Panc1 (cell line): ENCODE measurements at regions not wholly inside any gene's neighbourhood (a gene's known extent, or its start where the extent isn't known, plus 50 kb on each side); places are given as distances from the start of the nearest gene placed in this dataset.

ENCODE experiments used
- ATAC-seq: fragments of 200-7000 bp; cut with Tn5 transposase; 2 replicates; pipeline ENCODE4 v1.9.1; 2020; ENCODE audit warnings: mild to moderate bottlenecking, moderate library complexity
- BruUV-seq: library from RNA; stranded (reverse); fragments of 400-500 nt; replicated peaks from 2 replicates; lab custom pipeline; 2021; lab: Mats Ljungman, UMichigan
- CTCF ChIA-PET: fragments of 300-600 bp; sonication (Branson Sonifier 250); formaldehyde crosslinking; loops from one replicate; lab custom pipeline; 2022; ENCODE audit warnings: antibody characterized with exemption; lab: Charles Lee
- POLR2A ChIA-PET: fragments of 300-600 bp; sonication (Branson Sonifier 250); formaldehyde crosslinking; loops from one replicate; lab custom pipeline; 2022; ENCODE audit warnings: antibody characterized with exemption; lab: Charles Lee
- DNase-seq: peaks from one replicate; pipeline ENCODE4 v3.0.0-alpha.2; 2010; ENCODE audit warnings: low read depth, low spot score
- H3K27ac ChIP-seq: 2 replicates; pipeline ENCODE4 v1.5.1; 2011; ENCODE audit warnings: mild to moderate bottlenecking, low read length, inconsistent platforms
- H3K27me3 ChIP-seq: fragments of 200-500 bp; sonication (Bioruptor generic); 2 replicates; pipeline ENCODE4 v1.6.0; 2014; ENCODE audit warnings: low read length, inconsistent platforms; ENCODE audit not compliant: control insufficient read depth, insufficient read depth
- H3K36me3 ChIP-seq: fragments of 200-500 bp; sonication (Bioruptor generic); 2 replicates; pipeline ENCODE4 v1.5.1; 2014; ENCODE audit warnings: inconsistent platforms, mild to moderate bottlenecking, low read length, moderate library complexity; ENCODE audit not compliant: control insufficient read depth, insufficient read depth
- H3K4me1 ChIP-seq: 2 replicates; pipeline ENCODE4 v1.5.1; 2011; ENCODE audit warnings: inconsistent platforms, mild to moderate bottlenecking, low read length, moderate library complexity; ENCODE audit not compliant: control insufficient read depth, insufficient read depth
- H3K4me3 ChIP-seq, 2 experiments: 2 replicates each; pipeline ENCODE4 v1.5.1; 2011 to 2012; ENCODE audit warnings: low read depth in 2 of 2, low read length in 2 of 2, mild to moderate bottlenecking in 2 of 2, inconsistent platforms in 1 of 2, moderate library complexity in 1 of 2
- H3K9me3 ChIP-seq: fragments of 200-500 bp; sonication (Bioruptor generic); 2 replicates; pipeline ENCODE4 v1.5.1; 2014; ENCODE audit warnings: low read depth, mild to moderate bottlenecking, inconsistent platforms, low read length, moderate library complexity; ENCODE audit not compliant: control insufficient read depth, insufficient read depth
- POLR2AphosphoS5 ChIP-seq: IDR thresholded peaks from 2 replicates; pipeline ENCODE4 v1.6.1; 2012; ENCODE audit warnings: mild to moderate bottlenecking, low read depth, low read length, moderate library complexity
- SIN3A ChIP-seq: IDR thresholded peaks from 2 replicates; pipeline ENCODE4 v1.6.1; 2012; ENCODE audit warnings: low read depth, mild to moderate bottlenecking, low read length, moderate library complexity, borderline replicate concordance; ENCODE audit not compliant: insufficient read depth
- TCF7L2 ChIP-seq: IDR thresholded peaks from 2 replicates; pipeline ENCODE4 v1.6.1; 2011; ENCODE audit warnings: mild to moderate bottlenecking, low read depth, low read length, inconsistent platforms
- in situ Hi-C: cut with HindIII; loops from 2 replicates; pipeline ENCODE4 v1.10.0; 2016; ENCODE audit warnings: low sequenced_read_pairs, low pct_unique_long_range_greater_than_20kb
- intact Hi-C: fragments of 100-400 bp; cut with micrococcal nuclease; formaldehyde crosslinking; loops from one replicate; pipeline ENCODE4 v1.10.0; 2022; ENCODE audit not compliant: unreplicated experiment
- TF ChIP-seq, protein P1 (sequence below), 2 experiments: IDR thresholded peaks; 2 replicates each; pipeline ENCODE4 v1.6.1; 2011 to 2012; ENCODE audit warnings: low read depth in 2 of 2, control low read depth in 1 of 2, low read length in 1 of 2, mild to moderate bottlenecking in 1 of 2, moderate library complexity in 1 of 2; ENCODE audit not compliant: insufficient read depth in 1 of 2
- TF ChIP-seq, protein P2 (sequence below): fragments of 450-650 bp; IDR thresholded peaks from 2 replicates; pipeline ENCODE4 v1.5.1; 2017; ENCODE audit warnings: mild to moderate bottlenecking

DNA sequence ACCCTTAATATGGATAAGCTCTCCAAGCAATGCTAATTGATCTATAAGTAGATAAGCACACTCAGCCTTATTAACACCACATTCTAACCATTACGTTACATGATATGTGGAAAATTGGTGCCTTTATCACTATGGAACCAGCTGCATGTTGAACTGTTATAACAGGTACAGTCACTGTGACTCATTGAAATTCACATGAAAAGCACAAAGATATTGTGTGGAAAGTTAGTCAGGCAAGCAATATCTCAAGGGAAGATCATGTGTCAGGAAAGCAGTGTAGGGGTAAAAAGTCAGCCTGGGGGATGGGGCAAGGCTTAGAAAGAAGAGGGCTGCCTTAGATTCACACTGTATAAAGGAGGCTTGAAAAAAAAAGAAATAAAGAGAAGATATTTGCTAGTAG, 313.7 kb upstream of the SMIM31 start:
- ATAC-seq: no peak
- H3K4me3 ChIP-seq: no peak overlapping the region
- no peaks in the 10 kb centered on the region for H3K36me3 ChIP-seq
- intact Hi-C loops: no loop called here
- in situ Hi-C loops: no loop called here
- POLR2A ChIA-PET: no interaction called here
- no peak for DNase-seq
- no peaks in the 10 kb centered on the region for H3K9me3 ChIP-seq
- no TSS peak for BruUV-seq
- H3K27me3 ChIP-seq: no peaks in the 10 kb centered on the region
- H3K4me1 ChIP-seq: no peaks in the 10 kb centered on the region
- H3K27ac ChIP-seq: no peak overlapping the region
- CTCF ChIA-PET: no interaction called here
- TF ChIP-seq, protein P1, sequence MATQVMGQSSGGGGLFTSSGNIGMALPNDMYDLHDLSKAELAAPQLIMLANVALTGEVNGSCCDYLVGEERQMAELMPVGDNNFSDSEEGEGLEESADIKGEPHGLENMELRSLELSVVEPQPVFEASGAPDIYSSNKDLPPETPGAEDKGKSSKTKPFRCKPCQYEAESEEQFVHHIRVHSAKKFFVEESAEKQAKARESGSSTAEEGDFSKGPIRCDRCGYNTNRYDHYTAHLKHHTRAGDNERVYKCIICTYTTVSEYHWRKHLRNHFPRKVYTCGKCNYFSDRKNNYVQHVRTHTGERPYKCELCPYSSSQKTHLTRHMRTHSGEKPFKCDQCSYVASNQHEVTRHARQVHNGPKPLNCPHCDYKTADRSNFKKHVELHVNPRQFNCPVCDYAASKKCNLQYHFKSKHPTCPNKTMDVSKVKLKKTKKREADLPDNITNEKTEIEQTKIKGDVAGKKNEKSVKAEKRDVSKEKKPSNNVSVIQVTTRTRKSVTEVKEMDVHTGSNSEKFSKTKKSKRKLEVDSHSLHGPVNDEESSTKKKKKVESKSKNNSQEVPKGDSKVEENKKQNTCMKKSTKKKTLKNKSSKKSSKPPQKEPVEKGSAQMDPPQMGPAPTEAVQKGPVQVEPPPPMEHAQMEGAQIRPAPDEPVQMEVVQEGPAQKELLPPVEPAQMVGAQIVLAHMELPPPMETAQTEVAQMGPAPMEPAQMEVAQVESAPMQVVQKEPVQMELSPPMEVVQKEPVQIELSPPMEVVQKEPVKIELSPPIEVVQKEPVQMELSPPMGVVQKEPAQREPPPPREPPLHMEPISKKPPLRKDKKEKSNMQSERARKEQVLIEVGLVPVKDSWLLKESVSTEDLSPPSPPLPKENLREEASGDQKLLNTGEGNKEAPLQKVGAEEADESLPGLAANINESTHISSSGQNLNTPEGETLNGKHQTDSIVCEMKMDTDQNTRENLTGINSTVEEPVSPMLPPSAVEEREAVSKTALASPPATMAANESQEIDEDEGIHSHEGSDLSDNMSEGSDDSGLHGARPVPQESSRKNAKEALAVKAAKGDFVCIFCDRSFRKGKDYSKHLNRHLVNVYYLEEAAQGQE (IDR thresholded peaks at IDR 0.05; ENCODE audit: insufficient read depth in 1 of 2, low read depth in 2 of 2, low read length in 1 of 2): no peak
- TF ChIP-seq SIN3A (no peak), TCF7L2 (no peak), POLR2AphosphoS5 (no peak)
- TF ChIP-seq, protein P2, sequence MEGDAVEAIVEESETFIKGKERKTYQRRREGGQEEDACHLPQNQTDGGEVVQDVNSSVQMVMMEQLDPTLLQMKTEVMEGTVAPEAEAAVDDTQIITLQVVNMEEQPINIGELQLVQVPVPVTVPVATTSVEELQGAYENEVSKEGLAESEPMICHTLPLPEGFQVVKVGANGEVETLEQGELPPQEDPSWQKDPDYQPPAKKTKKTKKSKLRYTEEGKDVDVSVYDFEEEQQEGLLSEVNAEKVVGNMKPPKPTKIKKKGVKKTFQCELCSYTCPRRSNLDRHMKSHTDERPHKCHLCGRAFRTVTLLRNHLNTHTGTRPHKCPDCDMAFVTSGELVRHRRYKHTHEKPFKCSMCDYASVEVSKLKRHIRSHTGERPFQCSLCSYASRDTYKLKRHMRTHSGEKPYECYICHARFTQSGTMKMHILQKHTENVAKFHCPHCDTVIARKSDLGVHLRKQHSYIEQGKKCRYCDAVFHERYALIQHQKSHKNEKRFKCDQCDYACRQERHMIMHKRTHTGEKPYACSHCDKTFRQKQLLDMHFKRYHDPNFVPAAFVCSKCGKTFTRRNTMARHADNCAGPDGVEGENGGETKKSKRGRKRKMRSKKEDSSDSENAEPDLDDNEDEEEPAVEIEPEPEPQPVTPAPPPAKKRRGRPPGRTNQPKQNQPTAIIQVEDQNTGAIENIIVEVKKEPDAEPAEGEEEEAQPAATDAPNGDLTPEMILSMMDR: no peak

DNA sequence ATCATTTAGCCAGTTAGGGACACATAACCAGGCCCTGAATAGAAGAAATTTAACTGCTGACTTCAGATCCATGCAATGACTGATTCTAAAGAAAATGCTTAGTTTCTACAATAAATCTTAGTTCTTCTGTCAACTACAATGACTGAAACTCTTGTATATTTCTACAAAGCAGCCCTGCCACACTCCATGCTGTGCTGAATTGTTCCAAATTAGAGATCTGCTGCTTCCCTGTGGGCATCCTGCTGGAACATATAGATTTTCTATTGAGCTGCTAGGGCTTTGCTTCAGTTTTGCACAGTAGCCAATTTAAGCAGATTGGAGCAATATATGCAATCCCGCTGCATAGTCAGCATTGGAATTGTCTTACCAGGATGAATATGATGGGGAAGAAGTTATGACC, 312.8 kb upstream of the SMIM31 start:
- in situ Hi-C loops (no loop called here), intact Hi-C loops (no loop called here)
- ATAC-seq (no peak), DNase-seq (no peak)
- POLR2A ChIA-PET: no interaction called here
- CTCF ChIA-PET: no interaction called here
- Histone ChIP-seq H3K4me1 (no peaks in the 10 kb centered on the region), H3K9me3 (no peaks in the 10 kb centered on the region), H3K27ac (no peak overlapping the region), H3K36me3 (no peaks in the 10 kb centered on the region), H3K27me3 (no peaks in the 10 kb centered on the region), H3K4me3 (no peak overlapping the region)
- no peak for TF ChIP-seq TCF7L2
- TF ChIP-seq, protein P2: no peak
- no peak for TF ChIP-seq SIN3A
- TF ChIP-seq, protein P1 (IDR thresholded peaks at IDR 0.05; ENCODE audit: insufficient read depth in 1 of 2, low read depth in 2 of 2, low read length in 1 of 2): no peak
- no peak for TF ChIP-seq POLR2AphosphoS5
- no TSS peak for BruUV-seq
